Right atrium auricular region (tissue), 2 donors: ENCODE measurements at regions not wholly inside any gene's neighbourhood (a gene's known extent, or its start where the extent isn't known, plus 50 kb on each side); places are given as distances from the start of the nearest gene placed in this dataset.

Source experiments
- DNase-seq: peaks from one replicate; pipeline ENCODE4 v3.0.0-alpha.2; 2019; ENCODE audit warnings: low spot score
- H3K27ac ChIP-seq, 2 donors: fragments of 200-600 bp; sonication (generic); 1 replicate in 1 of 2; 2 replicates in 1 of 2; pipeline ENCODE4 v1.5.1; 2016 to 2019
- H3K27me3 ChIP-seq, 2 donors: fragments of 200-600 bp; sonication (generic); one replicate each; pipeline versions ENCODE4 v1.5.1 to v1.6.0; 2017 to 2019
- H3K36me3 ChIP-seq: fragments of 200-600 bp; sonication (generic); one replicate; pipeline ENCODE4 v1.5.1; 2016
- H3K4me1 ChIP-seq, 2 donors: fragments of 200-600 bp; sonication (generic); one replicate each; pipeline versions ENCODE4 v1.5.1 to v1.6.0; 2017 to 2019
- H3K4me3 ChIP-seq, 2 donors: fragments of 200-600 bp; sonication (generic); 1 replicate in 1 of 2; 2 replicates in 1 of 2; pipeline ENCODE4 v1.5.1; 2017 to 2019; ENCODE audit warnings: mild to moderate bottlenecking in 1 of 2, moderate library complexity in 1 of 2
- H3K9me3 ChIP-seq, 2 donors: fragments of 200-600 bp; sonication (generic); one replicate each; pipeline ENCODE4 v1.5.1; 2019
- TF ChIP-seq, protein P1 (sequence below), 2 donors: fragments of 200-600 bp; sonication (generic); IDR thresholded peaks; one replicate each; pipeline ENCODE4 v1.5.1; 2019; ENCODE audit warnings: antibody characterized with exemption in 2 of 2

DNA sequence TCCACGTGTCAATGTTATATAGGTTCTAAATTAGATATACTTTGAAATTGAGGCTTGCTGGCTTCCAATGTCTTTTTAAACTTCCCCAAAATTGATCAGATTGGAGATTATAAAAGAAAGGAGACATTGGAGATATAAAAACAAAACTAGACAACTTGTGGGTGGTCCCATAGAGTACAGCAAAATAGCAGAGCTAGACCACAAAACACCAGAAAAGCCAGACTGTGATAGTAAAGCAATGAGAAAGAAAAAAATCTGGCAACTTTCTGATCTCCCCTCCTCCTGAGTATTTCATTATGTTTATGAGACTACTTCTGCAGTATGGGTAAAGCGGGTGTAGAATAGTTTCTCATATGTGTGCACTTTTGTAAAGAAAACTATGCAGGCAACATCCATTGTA is 713.8 kb upstream of the MEF2C start:
- H3K9me3 ChIP-seq: no peaks in the 10 kb centered on the region
- TF ChIP-seq, protein P1, sequence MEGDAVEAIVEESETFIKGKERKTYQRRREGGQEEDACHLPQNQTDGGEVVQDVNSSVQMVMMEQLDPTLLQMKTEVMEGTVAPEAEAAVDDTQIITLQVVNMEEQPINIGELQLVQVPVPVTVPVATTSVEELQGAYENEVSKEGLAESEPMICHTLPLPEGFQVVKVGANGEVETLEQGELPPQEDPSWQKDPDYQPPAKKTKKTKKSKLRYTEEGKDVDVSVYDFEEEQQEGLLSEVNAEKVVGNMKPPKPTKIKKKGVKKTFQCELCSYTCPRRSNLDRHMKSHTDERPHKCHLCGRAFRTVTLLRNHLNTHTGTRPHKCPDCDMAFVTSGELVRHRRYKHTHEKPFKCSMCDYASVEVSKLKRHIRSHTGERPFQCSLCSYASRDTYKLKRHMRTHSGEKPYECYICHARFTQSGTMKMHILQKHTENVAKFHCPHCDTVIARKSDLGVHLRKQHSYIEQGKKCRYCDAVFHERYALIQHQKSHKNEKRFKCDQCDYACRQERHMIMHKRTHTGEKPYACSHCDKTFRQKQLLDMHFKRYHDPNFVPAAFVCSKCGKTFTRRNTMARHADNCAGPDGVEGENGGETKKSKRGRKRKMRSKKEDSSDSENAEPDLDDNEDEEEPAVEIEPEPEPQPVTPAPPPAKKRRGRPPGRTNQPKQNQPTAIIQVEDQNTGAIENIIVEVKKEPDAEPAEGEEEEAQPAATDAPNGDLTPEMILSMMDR (IDR thresholded peaks at IDR 0.05): no peak
- H3K27me3 ChIP-seq: no peaks in the 10 kb centered on the region
- H3K27ac ChIP-seq: no peak overlapping the region
- no peak overlapping the region for H3K4me3 ChIP-seq
- no peaks in the 10 kb centered on the region for H3K36me3 ChIP-seq
- no peak for DNase-seq
- H3K4me1 ChIP-seq: no peaks in the 10 kb centered on the region

GRCh38 chr5:89595056-89595455 is 712.1 kb upstream of the MEF2C start:
- TF ChIP-seq, protein P1 (IDR thresholded peaks at IDR 0.05): no peak
- Histone ChIP-seq H3K4me1 (no peaks in the 10 kb centered on the region), H3K9me3 (no peaks in the 10 kb centered on the region), H3K4me3 (no peak overlapping the region), H3K27me3 (no peaks in the 10 kb centered on the region), H3K27ac (no peak overlapping the region), H3K36me3 (no peaks in the 10 kb centered on the region)
- no peak for DNase-seq

- peaks cover 0 to 5% of the 10 kb centered on the region in 2 donors for H3K9me3 ChIP-seq
- H3K4me1 ChIP-seq: no peaks in the 10 kb centered on the region
- no peak overlapping the region for H3K27ac ChIP-seq
- TF ChIP-seq, protein P1 (IDR thresholded peaks at IDR 0.05): no peak
- H3K4me3 ChIP-seq: no peak overlapping the region
- no peaks in the 10 kb centered on the region for H3K36me3 ChIP-seq
- DNase-seq: no peak
- H3K27me3 ChIP-seq: no peaks in the 10 kb centered on the region
Observed at GRCh38 chr5:89584339-89584956, 701.5 kb upstream of the MEF2C start.

DNA sequence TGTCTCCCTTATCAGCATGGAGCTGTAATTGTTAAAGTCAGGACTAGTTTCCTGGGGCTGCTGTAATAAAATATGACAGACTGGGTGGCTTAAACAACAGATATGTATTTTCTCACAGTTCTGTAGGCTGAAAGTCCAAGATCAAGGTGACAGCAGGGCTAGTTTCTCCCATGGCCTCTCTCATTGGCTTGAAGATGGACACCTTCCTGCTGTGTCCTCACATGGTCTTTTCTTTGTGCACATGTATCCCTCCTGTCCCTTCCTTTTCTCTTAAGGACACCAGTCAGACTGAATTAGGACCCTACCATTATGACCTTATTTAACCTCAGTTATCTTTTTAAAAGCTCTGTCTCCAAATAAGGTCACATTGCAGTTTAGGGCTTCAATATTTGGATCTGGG is 700.5 kb upstream of the MEF2C start:
- no peaks in the 10 kb centered on the region for H3K4me1 ChIP-seq
- H3K4me3 ChIP-seq: no peak overlapping the region
- H3K27me3 ChIP-seq: no peaks in the 10 kb centered on the region
- no peaks in the 10 kb centered on the region for H3K36me3 ChIP-seq
- H3K9me3 ChIP-seq: peaks cover 0 to 5% of the 10 kb centered on the region in 2 donors
- TF ChIP-seq, protein P1 (IDR thresholded peaks at IDR 0.05): no peak
- no peak overlapping the region for H3K27ac ChIP-seq
- DNase-seq: no peak

- no peak overlapping the region for H3K27ac ChIP-seq
- H3K4me1 ChIP-seq: no peaks in the 10 kb centered on the region
- no peak for DNase-seq
- H3K4me3 ChIP-seq: no peak overlapping the region
- TF ChIP-seq, protein P1 (IDR thresholded peaks at IDR 0.05): no peak
- peaks cover 0 to 5% of the 10 kb centered on the region in 2 donors for H3K9me3 ChIP-seq
- H3K27me3 ChIP-seq: no peaks in the 10 kb centered on the region
- no peaks in the 10 kb centered on the region for H3K36me3 ChIP-seq
Observed at GRCh38 chr5:89582768-89583339, 699.9 kb upstream of the MEF2C start.

- H3K4me1 ChIP-seq: no peaks in the 10 kb centered on the region
- no peak overlapping the region for H3K27ac ChIP-seq
- no peak for DNase-seq
- H3K4me3 ChIP-seq: no peak overlapping the region
- no peaks in the 10 kb centered on the region for H3K27me3 ChIP-seq
- TF ChIP-seq, protein P1 (IDR thresholded peaks at IDR 0.05): no peak
- peaks cover 0 to 4% of the 10 kb centered on the region in 2 donors for H3K9me3 ChIP-seq
- H3K36me3 ChIP-seq: no peaks in the 10 kb centered on the region
Observed at GRCh38 chr5:89580976-89581375, 698.0 kb upstream of the MEF2C start.
